ENCODE measurements at regions not wholly inside any gene's neighbourhood (a gene's known extent, or its start where the extent isn't known, plus 50 kb on each side); places are given as distances from the start of the nearest gene placed in this dataset.
"Not testable (repeated sequence)": the region's sequence is repeated elsewhere in the genome, so short reads cannot be mapped to it uniquely, and the experiment has no call there.

DNA sequence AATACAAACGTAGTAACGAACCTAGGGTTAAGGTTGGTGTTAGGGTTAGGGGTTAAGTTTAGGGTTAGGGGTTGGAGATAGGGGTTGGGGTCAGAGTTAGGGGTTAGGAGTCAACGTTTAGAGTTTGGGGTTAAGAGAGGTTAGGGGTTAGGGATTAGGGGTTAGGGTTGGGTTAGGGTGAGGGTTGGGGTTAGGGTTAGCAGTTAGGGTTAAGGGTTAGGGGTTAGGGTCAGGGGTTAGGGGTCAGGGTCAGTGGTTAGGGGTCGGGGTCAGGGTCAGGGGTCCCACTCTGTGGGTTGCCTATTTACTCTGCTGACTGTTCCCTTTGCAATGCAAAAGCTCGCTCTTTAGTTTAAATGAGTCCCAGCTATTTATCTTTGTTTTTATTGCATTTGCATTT is 275.5 kb downstream of the CCDC74A start:
- TF ChIP-seq POLR2A, POLR2AphosphoS5 (IDR thresholded peaks at IDR 0.05; ENCODE audit: low read depth, low read length): not testable (repeated sequence)
